DMS114 treated with DMSO at 0.1 percent for 48 hours (cell line): ENCODE measurements at regions not wholly inside any gene's neighbourhood (a gene's known extent, or its start where the extent isn't known, plus 50 kb on each side); places are given as distances from the start of the nearest gene placed in this dataset.
"Not testable (repeated sequence)": the region's sequence is repeated elsewhere in the genome, so short reads cannot be mapped to it uniquely, and the experiment has no call there.

Experiments used
- DNase-seq: peaks from one replicate; lab custom pipeline; 2025; ENCODE audit not compliant: unreplicated experiment; lab: John Stamatoyannopoulos, UW

- DNase-seq: no peak
Measured at GRCh38 chr18:51448949-51449348, 251.5 kb upstream of the MEX3C start.

GRCh38 chr18:51453594-51453993 lies 256.1 kb upstream of the MEX3C start:
- DNase-seq: no peak

GRCh38 chr18:51458861-51459260 lies 261.4 kb upstream of the MEX3C start:
- DNase-seq: no peak

- DNase-seq: no peak
Measured at GRCh38 chr18:51461956-51462355, 264.5 kb upstream of the MEX3C start.

DNA sequence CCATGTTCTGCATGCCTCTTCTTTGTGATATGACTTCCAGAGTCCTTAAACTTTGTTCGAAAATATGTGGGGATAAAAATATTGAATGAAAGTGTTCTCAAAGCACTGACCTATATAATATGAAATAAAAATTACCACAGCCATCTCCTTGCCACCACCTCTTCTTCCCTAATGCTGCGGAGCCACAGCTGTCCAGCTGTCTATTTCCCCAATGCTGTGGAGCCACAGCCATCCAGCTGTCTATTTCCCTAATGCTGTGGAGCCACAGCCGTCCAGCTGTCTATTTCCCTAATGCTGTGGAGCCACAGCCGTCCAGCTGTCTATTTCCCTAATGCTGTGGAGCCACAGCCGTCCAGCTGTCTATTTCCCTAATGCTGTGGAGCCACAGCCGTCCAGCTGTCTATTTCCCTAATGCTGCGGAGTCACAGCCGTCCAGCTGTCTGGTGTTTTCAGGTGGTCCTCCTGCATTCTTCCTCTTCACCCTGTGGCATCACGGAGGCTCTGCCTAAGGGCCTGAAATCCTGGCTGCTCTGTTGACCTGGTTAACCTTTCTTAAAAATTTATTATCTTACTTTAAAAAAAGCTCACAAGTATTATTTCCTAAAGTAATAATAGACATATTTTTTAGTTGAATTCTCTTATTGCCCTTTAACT lies 266.1 kb upstream of the MEX3C start:
- no peak for DNase-seq

DNA sequence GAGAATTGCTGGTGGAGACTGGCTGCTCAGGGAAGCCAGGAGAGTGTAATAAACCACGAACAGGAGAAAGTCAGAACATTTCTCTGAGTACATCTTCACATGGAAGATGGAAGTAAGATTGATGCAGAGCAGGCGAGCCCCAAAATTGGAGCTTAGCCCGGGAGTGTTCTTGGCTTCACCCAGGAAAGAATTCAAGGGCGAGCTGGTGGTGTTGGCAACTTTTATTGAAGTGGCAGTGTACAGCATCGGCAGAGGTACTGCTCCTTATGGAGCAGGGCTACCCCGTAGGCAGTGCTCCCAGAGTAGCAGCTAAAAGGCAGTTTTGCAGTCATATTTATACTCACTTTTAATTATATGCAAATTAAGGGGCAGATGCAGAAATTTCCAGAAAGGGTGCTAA lies 281.4 kb upstream of the MEX3C start:
- DNase-seq: no peak

- no peak for DNase-seq
Measured at GRCh38 chr18:51479736-51480135, 282.3 kb upstream of the MEX3C start.

DNA sequence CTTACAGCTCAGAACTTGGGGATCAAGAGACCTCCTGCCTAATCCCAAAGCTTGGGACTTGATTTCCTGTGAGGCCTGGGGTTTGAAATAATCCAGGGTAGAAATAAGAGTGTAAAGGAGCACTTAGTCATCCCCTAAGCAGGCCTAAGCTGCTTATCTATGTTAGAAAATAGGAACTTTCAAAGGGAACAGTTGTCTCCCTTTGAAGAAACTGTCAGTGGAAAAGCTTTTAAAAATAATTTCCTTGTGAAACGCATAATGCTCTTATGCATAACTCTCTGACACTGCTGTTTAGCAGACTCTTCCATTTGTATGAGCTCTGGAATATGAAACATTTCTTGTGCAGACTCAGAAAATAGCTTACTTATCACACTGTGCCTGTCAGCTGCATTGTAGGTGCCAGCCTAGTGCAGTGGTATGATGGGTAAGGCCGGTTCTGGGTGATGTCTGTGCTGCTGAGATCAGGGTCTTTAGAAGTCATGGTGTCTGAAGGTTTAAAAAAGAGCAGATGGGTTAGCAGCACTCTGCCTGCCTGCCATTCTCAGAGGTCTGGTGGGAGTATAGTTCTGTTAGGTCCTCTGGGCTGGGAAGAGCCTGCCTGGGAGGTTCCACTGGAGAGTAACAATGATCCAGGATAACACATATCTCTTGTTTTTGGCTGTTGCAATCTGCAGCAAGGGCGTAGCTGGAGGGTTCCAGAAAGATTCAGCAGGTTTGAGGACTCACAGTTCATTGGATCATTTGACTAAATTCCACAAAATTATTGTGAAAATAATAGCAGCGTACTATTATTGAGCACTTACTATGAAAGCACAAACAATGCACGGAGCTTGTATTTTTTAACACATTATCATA lies 283.2 kb upstream of the MEX3C start:
- DNase-seq: no peak

DNA sequence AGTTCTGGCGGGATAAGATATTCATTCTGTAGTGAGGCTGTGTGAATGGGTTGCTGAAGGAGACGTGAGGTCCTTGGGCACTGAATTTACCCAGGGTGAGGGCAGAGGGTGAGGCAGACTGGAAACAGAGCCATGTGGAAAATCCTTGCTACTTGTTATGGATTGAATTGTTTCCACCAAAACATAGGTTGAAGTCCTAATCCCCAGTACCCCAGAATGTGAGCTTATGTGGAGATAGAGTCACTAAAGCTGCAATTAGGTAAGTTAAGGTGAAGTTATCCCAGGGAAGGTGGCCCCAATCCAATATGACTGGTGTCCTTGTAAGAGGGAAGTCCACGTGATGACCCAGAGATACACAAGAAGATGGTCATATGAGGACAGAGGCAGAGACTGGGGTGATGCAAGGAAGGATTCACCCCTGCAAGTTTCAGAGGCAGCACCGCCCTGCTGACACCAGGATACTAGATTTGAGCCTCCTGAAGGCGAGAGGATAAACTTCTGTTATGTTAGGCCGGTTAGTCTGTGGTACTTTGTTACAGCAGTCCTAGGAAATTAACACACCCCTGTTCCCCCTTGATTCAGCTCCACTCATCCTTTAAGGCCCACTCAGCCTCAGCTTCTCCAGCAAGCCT lies 289.4 kb upstream of the MEX3C start:
- no peak for DNase-seq

DNA sequence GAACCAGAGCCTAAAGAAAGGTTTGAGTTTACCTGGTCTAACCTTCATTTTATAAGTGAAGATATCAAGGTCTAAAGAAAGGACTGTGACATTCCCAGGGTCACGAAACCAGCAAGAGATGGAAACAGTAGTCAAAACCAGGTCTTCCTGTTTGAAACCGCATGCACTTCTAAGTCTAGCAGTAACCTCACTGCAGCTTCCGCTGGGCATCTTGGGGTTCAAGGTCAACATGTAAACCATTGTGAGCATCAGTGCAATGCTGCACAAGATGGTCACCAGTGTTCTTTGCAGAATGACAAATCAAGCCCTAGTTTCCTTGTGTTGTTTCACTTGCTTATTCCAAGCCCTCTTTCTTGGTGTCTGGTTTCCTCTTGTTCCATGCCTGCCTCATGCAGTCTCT lies 292.9 kb upstream of the MEX3C start:
- no peak for DNase-seq

DNA sequence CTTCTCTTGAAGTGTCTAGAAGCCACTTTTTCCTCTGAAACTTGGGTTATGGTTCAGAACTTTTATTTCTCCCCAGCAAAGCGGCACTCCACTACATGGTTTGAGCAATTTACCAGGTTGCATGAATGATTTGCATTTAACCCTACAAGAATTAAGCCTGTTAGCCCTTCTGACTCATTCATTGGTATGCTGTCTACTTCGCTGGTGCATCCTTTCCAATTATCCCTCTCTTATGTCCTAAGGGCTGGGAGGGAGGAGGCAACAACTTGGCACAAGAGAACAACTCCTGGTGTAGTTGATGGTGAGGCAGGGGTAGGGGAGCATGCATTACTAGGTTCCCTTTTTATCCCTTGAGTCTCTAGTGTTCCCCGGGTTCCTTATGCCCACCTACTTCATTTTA lies 293.4 kb upstream of the MEX3C start:
- no peak for DNase-seq

- no peak for DNase-seq
Measured at GRCh38 chr18:51491678-51492372, 294.3 kb upstream of the MEX3C start.

DNA sequence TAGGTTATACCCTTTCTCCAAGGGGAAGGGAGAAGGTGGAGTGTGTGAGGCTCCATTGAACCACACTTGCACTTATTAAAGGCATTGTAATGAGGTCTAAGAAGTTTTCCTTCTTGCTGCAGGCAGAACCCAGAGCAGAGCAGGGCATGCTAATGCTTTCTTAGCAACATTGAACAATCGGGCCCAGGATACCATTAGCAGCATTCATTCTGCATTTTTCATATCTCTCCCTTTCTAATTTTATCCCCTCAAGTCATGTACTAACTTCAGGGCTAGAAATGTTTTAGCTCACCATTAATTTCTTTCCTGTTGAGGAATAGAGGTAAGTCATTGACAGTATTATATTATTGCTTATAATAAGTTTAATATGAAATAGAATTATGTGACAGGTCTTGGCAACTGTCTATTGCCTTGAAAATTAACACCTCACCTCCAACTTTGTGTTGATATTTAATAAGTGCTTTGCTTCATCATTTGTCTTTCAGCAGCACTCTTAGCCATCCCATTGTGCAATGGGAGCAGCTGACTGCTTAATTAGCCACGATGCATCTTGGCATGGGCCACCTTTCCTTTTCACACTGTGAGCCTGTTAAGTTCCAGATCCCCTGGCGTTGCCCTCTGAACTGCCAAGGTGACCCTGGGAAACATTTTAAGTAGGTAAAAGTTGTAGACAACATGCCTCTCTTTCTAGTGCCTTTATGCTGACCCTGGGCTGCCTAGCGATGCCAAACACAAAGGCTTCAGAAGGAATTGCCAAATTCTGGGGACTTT lies 300.8 kb upstream of the MEX3C start:
- no peak for DNase-seq

- DNase-seq: no peak
Measured at GRCh38 chr18:51503351-51503750, 305.9 kb upstream of the MEX3C start.

GRCh38 chr18:51506811-51507210 lies 309.3 kb upstream of the MEX3C start:
- no peak for DNase-seq

GRCh38 chr18:51508410-51508809 lies 310.9 kb upstream of the MEX3C start:
- DNase-seq: not testable (repeated sequence)

DNA sequence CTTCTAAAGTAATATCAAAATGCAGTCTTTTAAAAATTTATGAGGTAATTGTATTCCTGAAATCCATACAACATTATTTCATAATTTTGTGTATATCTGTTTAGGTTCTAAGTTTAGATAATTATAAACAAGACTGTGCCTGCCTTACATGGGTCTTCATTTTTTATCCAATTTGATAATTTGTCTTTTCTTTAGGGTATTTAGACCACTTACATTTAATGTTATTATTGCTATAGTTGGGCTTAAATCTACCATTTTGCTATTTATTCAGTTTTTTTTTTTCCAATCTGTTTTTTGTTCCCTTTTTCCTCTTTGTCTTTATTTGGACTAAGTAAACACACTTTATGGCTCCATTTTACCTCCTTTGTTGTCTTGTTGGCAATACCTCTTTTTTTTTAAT lies 312.5 kb upstream of the MEX3C start:
- DNase-seq: no peak

DNA sequence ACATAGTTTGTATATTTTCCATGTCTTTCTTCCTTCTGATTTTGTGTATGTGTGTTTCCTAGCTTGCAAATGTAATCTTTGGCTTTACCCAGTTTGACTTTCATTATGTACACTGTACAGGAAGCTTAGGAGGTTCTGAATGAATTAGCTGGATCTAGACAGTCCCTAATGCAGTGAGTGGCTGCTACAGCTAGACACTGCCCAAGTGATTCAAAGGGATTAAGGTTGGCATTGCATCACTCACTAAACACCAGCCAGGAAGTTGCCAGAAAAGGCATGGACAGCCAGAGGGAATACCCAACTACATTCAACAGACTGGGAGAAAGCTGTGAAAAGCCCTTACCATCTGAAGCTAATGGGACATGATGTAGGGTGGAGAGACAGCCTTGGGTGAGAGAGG lies 316.0 kb upstream of the MEX3C start:
- DNase-seq: no peak

DNA sequence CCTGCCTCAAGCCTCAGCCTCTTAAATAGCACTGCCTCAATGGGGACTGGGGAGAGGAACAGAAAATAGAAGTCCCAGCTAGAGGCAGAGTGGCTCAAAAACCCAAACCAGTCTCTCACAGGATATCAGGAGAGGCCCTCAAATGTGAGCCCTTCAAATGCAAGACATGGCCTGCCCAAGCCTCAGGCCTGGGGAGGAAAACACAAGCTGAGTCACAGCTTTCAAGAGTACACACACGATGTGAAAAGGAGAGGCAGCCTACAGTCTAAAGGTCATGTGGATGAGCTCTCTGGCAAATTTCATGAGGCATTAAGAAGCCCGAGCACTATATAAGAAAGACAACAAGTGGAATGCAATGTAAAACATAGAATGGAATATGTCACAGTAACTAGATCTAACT lies 316.6 kb upstream of the MEX3C start:
- DNase-seq: no peak

DNA sequence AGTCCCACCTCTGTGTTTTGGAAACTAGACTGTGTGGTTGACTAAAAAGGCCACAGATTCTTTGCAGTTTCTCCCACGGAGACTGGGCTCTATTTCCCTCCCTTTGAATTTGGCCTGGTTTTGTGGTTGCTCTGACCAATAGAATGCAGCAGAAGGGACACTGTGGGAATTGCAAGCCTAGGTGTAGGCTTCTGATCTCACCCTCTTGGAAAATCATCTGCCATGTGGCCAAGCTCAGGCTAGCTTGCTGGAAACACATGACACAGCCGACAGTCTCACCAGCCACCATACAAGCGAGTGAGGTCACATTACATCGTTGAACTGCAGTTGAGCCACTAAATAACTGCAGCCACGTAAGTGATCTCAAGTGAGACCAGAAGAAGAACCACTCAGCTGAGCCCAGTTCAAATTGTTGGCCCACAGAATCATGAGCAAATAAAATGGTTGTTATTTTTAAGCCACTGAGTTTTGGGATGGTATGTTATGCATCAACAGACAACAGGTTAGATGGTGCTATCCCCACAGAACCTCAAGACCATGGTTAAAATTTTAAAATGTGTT lies 319.1 kb upstream of the MEX3C start:
- DNase-seq: no peak

- no peak for DNase-seq
Measured at GRCh38 chr18:51519571-51519970, 322.1 kb upstream of the MEX3C start.
